HepG2 (cell line): ENCODE measurements at regions not wholly inside any gene's neighbourhood (a gene's known extent, or its start where the extent isn't known, plus 50 kb on each side); places are given as distances from the start of the nearest gene placed in this dataset.

Experiments used
- ATAC-seq: fragments of 200-7000 bp; cut with Tn5 transposase; 3 replicates; pipeline ENCODE4 v1.9.1; 2020; ENCODE audit warnings: mild to moderate bottlenecking, moderate library complexity
- BruUV-seq: library from RNA; stranded (reverse); fragments of 400-500 nt; replicated peaks from 2 replicates; lab custom pipeline; 2021; lab: Mats Ljungman, UMichigan
- CTCF ChIA-PET: fragments of 300-600 bp; formaldehyde crosslinking; extraction: SDS; loops from one replicate; lab custom pipeline; 2021; ENCODE audit warnings: low total read pairs, inconsistent platforms, low intra/inter-chr PET ratio; lab: Yijun Ruan, JAX
- POLR2A ChIA-PET: fragments of 350-600 bp; sonication (Branson Sonifier 250); formaldehyde crosslinking; loops from one replicate; lab custom pipeline; 2020; ENCODE audit warnings: antibody characterized with exemption, inconsistent platforms; lab: Yijun Ruan, JAX
- DNase-seq: peaks from one replicate; pipeline ENCODE4 v3.0.0-alpha.2; 2015; ENCODE audit warnings: low spot score
- FAIRE-seq: peaks from 3 replicates; lab custom pipeline; 2011; peaks lifted over from hg19 to GRCh38; lab: Jason Lieb, UNC
- H2AFZ ChIP-seq: one replicate; pipeline ENCODE4 v1.6.1; 2011; ENCODE audit warnings: low read length, inconsistent platforms
- H3K27ac ChIP-seq: fragments of 300-600 bp; 3 replicates; pipeline ENCODE4 v1.8.0; 2011; ENCODE audit warnings: mixed run types, mild to moderate bottlenecking, mixed read lengths, low read length, inconsistent platforms; ENCODE audit not compliant: insufficient read depth; ENCODE audit errors: extremely low read length
- H3K27me3 ChIP-seq, 2 experiments: fragments of 200-600 bp in 1 of 2; 2 replicates in 1 of 2; 3 replicates in 1 of 2; pipeline versions ENCODE4 v1.6.0 to v1.8.0; 2011; ENCODE audit warnings: low read length in 2 of 2, mild to moderate bottlenecking in 2 of 2, moderate library complexity in 2 of 2, inconsistent platforms in 1 of 2; ENCODE audit not compliant: insufficient read depth in 2 of 2, control insufficient read depth in 1 of 2
- H3K36me3 ChIP-seq, 2 experiments: fragments of 200-600 bp in 1 of 2; replicated peaks in 1 of 2; 2 replicates in 1 of 2; 3 replicates in 1 of 2; pipeline versions ENCODE4 v1.5.1 to v1.8.0; 2011; ENCODE audit warnings: low read length in 2 of 2, inconsistent platforms in 1 of 2; ENCODE audit not compliant: insufficient read depth in 2 of 2, control insufficient read depth in 1 of 2
- H3K4me1 ChIP-seq: 2 replicates; pipeline ENCODE4 v1.5.1; 2012; ENCODE audit warnings: low read length, inconsistent platforms; ENCODE audit not compliant: insufficient read depth
- H3K4me2 ChIP-seq: 2 replicates; pipeline ENCODE4 v1.6.0; 2011; ENCODE audit warnings: low read depth, low read length, inconsistent platforms
- H3K4me3 ChIP-seq, 3 experiments: fragments of 200-600 bp in 1 of 3; sonication (generic), shearing (Covaris generic) in 1 of 3; replicated peaks in 1 of 3; 2 replicates each; pipeline ENCODE4 v1.5.1; 2011 to 2016; ENCODE audit warnings: low read length in 3 of 3, inconsistent platforms in 2 of 3, low read depth in 2 of 3, mild to moderate bottlenecking in 2 of 3, control low read depth in 1 of 3, mixed read lengths in 1 of 3; ENCODE audit not compliant: insufficient read depth in 1 of 3
- H3K79me2 ChIP-seq: one replicate; pipeline ENCODE4 v1.6.1; 2011; ENCODE audit warnings: low read length, inconsistent platforms; ENCODE audit not compliant: insufficient read depth
- H3K9ac ChIP-seq: 2 replicates; pipeline ENCODE4 v1.6.0; 2011; ENCODE audit warnings: mild to moderate bottlenecking, low read depth, low read length, inconsistent platforms; ENCODE audit not compliant: insufficient read depth
- H3K9me3 ChIP-seq: 2 replicates; pipeline ENCODE4 v1.5.1; 2012; ENCODE audit warnings: mild to moderate bottlenecking, low read length
- H4K20me1 ChIP-seq: 2 replicates; pipeline ENCODE4 v1.6.0; 2011; ENCODE audit warnings: inconsistent platforms, mild to moderate bottlenecking, low read length, moderate library complexity; ENCODE audit not compliant: insufficient read depth
- JDP2 ChIP-seq: sonication (generic); formaldehyde crosslinking; IDR thresholded peaks from 2 replicates; pipeline ENCODE4 v1.8.1; 2022; ENCODE audit warnings: missing genetic modification reagents, borderline replicate concordance
- MIER3 ChIP-seq: IDR thresholded peaks from 2 replicates; pipeline ENCODE4 v1.6.1; 2016; ENCODE audit warnings: missing compliant biosample characterization, borderline replicate concordance
- MXI1 ChIP-seq: IDR thresholded peaks from 3 replicates; pipeline ENCODE4 v1.6.1; 2012; ENCODE audit warnings: low read depth, low read length, inconsistent platforms, borderline replicate concordance
- SNAPC2 ChIP-seq: sonication (generic); formaldehyde crosslinking; IDR thresholded peaks from 2 replicates; pipeline ENCODE4 v1.8.1; 2022; ENCODE audit warnings: mild to moderate bottlenecking, missing genetic modification reagents
- ZIK1 ChIP-seq: sonication (generic); formaldehyde crosslinking; IDR thresholded peaks from 2 replicates; pipeline ENCODE4 v1.5.0; 2020; ENCODE audit warnings: mild to moderate bottlenecking, low read depth, missing genetic modification reagents, borderline replicate concordance
- ZMYM4 ChIP-seq: sonication (generic); formaldehyde crosslinking; IDR thresholded peaks from 2 replicates; pipeline ENCODE4 v1.8.1; 2023; ENCODE audit warnings: mild to moderate bottlenecking, missing genetic modification reagents
- ZNF382 ChIP-seq: sonication (generic); formaldehyde crosslinking; IDR thresholded peaks from 2 replicates; pipeline ENCODE4 v1.5.0; 2020; ENCODE audit warnings: missing genetic modification reagents, mild to moderate bottlenecking, borderline replicate concordance
- ZNF407 ChIP-seq: sonication (generic); formaldehyde crosslinking; IDR thresholded peaks from one replicate; pipeline ENCODE4 v1.5.1; 2020; ENCODE audit warnings: mild to moderate bottlenecking, missing genetic modification reagents; ENCODE audit errors: not compliant biosample characterization
- ZNF839 ChIP-seq: sonication (generic); formaldehyde crosslinking; IDR thresholded peaks from 2 replicates; pipeline ENCODE4 v1.4.0; 2020; ENCODE audit warnings: missing genetic modification reagents, mild to moderate bottlenecking, borderline replicate concordance
- WGBS: methylation state at CpG from one replicate; pipeline ENCODE4 v1.1.6; 2017; ENCODE audit warnings: low lambda C conversion rate; 5-methylcytosine and 5-hydroxymethylcytosine counted together
- in situ Hi-C: cut with HindIII; loops from 2 replicates; pipeline ENCODE4 v1.10.0; 2017; ENCODE audit warnings: low pct_unique_long_range_greater_than_20kb; ENCODE audit not compliant: extremely low pct_ligation_motif_present
- intact Hi-C: fragments of 100-400 bp; cut with micrococcal nuclease; formaldehyde crosslinking; loops from one replicate; pipeline ENCODE4 v1.10.0; 2022; ENCODE audit not compliant: unreplicated experiment

- TF ChIP-seq JDP2 (CRISPR knock-in tag), result no peak
- no peak for TF ChIP-seq MXI1
Measured at GRCh38 chr10:43938810-43939209, 290.1 kb upstream of the ZNF32 start (continued).

GRCh38 chr10:43931308-43931930 lies 282.7 kb upstream of the ZNF32 start:
- H4K20me1 ChIP-seq, result no peaks in the 10 kb centered on the region
- no peak overlapping the region for H2AFZ ChIP-seq
- no peak for DNase-seq
- BruUV-seq, result no TSS peak
- ATAC-seq, result no peak
- intact Hi-C loops (no loop called here), in situ Hi-C loops (no loop called here)
- 1% methylated on average over 4 of the region's 4 CpGs for WGBS
- ChIA-PET POLR2A (no interaction called here), CTCF (no interaction called here)
- H3K4me1 ChIP-seq, result no peaks in the 10 kb centered on the region
- H3K9ac ChIP-seq, result no peak overlapping the region
- TF ChIP-seq SNAPC2 (CRISPR knock-in tag) (no peak), ZMYM4 (CRISPR knock-in tag) (no peak), MIER3 (CRISPR knock-in tag) (no peak)
- H3K9me3 ChIP-seq, result no peaks in the 10 kb centered on the region
- H3K36me3 ChIP-seq, result no peaks in the 10 kb centered on the region
- H3K4me2 ChIP-seq, result no peak overlapping the region
- no peaks in the 10 kb centered on the region for H3K79me2 ChIP-seq
- no peak overlapping the region for H3K27ac ChIP-seq
- no peak overlapping the region for H3K4me3 ChIP-seq
- no peak for FAIRE-seq
- H3K27me3 ChIP-seq, result 0 out of 5 replicates have a peak, but pooled peaks cover 0 to 14% of the 10 kb centered on the region in 2 experiments

GRCh38 chr10:43930777-43931176 lies 282.1 kb upstream of the ZNF32 start:
- Histone ChIP-seq H3K27me3 (peaks cover 0 to 14% of the 10 kb centered on the region in 2 experiments; a peak in 1 of 5 replicates), H3K9ac (no peak overlapping the region), H3K36me3 (no peaks in the 10 kb centered on the region), H2AFZ (no peak overlapping the region), H3K27ac (no peak overlapping the region), H3K9me3 (no peaks in the 10 kb centered on the region), H3K4me1 (no peaks in the 10 kb centered on the region), H3K4me3 (no peak overlapping the region), H4K20me1 (no peaks in the 10 kb centered on the region), H3K4me2 (no peak overlapping the region), H3K79me2 (no peaks in the 10 kb centered on the region)
- no TSS peak for BruUV-seq
- intact Hi-C loops (no loop called here), in situ Hi-C loops (no loop called here)
- CTCF ChIA-PET, result no interaction called here
- POLR2A ChIA-PET, result no interaction called here
- ATAC-seq (no peak), DNase-seq (no peak), FAIRE-seq (no peak)
- 8% methylated on average over 1 of the region's 5 CpGs for WGBS
- TF ChIP-seq ZIK1 (CRISPR knock-in tag) (no peak), ZNF382 (CRISPR knock-in tag) (no peak), ZNF407 (no peak), ZNF839 (no peak)
